Left lobe of liver (tissue), 2 donors: ENCODE measurements at regions not wholly inside any gene's neighbourhood (a gene's known extent, or its start where the extent isn't known, plus 50 kb on each side); places are given as distances from the start of the nearest gene placed in this dataset.
"Not testable (repeated sequence)": the region's sequence is repeated elsewhere in the genome, so short reads cannot be mapped to it uniquely, and the experiment has no call there.

Source experiments
- ATAC-seq: fragments of 200-7000 bp; cut with Tn5 transposase; one replicate; pipeline ENCODE4 v1.9.1; 2020; ENCODE audit warnings: mild to moderate bottlenecking, moderate library complexity
- DNase-seq: peaks from one replicate; pipeline ENCODE4 v3.0.0-alpha.2; 2020; ENCODE audit warnings: low spot score
- donor health status: DM: no; HTN: no; CAD: no; lungs with moderate emphysema.
- donor health status: DM: no; HTN: yes; CAD: no.

DNA sequence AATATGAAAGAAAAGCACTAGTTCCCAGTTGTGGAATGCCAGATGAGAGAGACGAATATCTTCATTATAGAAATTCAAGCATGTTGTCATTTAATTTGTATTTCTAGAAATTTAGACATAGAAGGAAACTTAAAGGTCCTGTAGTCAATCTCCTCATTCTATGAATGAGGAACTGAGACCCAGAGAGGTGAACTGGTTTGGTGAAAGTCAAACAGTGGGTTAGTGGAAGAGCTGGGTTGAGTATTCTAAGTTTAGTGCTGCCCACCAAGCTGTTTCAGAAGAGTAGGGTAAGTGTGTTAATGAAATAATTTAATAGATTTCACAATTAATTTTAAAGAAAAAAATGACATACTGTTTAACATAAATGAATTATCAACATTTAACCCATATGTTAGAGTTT, 655.2 kb downstream of the FAM133A start:
- DNase-seq, result no peak
- ATAC-seq, result no peak

DNA sequence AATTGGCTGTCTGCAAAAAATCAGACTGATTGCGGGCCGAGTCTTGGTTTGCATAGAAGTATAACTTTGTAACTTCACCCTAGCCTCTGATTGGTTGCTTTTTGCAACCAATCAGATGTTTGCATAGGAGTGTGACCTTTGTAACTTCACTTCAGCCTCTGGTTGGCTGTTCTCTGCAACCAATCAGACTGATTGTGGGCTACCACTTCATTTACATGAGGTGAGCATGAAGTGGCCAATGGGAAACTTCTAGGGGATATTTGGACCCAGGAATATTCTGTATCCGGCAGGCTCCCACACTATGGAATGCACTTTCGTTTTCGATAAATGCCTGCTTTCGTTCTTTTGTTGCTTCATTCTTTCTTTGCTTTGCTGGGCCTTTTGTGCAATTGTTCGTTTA, 667.7 kb downstream of the FAM133A start:
- DNase-seq, ATAC-seq: not testable (repeated sequence)

DNA sequence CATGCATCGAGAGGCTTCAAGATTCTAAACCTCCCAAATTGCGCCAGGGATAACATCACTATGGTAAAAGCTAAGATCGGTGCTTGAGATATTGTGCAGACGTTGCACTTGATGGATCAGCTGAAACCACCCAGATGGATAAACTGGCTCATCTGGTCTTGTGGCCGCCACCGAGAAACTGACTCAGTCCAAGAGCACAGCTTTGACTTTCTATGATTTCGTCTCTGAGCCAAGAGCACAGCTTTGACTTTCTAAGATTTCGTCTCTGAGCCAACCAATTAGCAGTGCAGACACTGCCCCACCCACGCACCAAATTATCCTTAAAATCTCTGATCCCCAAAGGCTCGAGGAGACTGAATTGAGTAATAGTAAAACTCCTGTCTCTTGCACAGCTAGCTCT, 687.2 kb downstream of the FAM133A start:
- ATAC-seq (no peak), DNase-seq (no peak)

DNA sequence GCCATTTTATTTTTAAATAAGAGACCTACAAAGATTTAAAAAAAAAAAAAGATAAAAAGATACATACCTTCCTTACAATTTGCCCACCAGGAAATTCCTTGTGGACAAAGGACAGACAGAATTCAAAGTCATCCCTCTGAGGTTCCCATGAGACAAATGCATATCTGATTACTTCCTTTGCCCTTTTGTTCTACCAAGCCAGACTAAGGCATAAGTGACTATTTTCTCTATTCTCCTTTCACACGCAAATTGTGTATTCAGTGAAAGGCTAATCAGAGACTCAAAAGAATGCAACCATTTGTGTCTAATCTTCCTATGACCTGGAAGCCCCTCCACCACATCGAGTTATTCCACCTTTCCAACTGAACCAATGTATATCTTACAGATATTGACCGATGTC, 691.7 kb downstream of the FAM133A start:
- ATAC-seq, result no peak
- no peak for DNase-seq

DNA sequence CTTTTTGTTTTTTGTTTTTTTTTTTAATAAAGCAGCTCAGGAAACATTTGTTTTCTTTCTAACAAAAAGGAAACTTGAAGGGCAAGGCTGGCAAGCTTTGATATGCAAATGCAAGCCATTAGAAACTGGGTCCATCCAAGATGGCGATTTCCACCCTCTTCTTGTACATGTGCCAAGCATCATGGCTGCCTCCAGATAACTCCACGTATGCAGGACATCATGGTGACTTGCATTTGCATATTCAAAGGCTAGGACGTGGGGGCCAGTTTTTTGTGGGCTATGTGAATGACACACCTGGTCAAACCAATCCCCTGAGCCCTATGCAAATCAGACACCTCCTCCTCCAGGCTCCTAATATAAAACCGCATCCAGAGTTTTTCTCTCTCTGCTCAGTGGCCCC, 692.6 kb downstream of the FAM133A start:
- ATAC-seq, result no peak

DNA sequence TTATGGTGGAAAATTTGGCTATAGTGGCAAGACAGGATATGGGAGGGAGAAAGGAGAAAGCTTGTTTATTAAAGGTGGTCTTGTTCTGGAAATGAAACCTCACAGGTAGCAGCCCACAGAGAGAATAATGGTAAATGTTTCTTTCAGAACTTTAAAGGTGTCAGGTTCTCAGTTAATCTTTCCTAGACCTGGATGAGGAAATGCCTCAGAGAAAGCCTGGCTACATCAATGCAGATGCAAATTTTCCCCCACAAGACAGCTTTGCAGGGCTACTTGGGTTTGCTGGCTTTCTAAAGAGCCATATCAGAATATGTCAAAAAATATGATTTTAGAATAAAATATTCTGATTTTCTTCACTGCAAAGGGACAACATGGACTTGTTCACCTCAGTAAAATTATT, 715.0 kb downstream of the FAM133A start:
- DNase-seq, result no peak
- ATAC-seq, result no peak

More for the DNA sequence above, 692.6 kb downstream of the FAM133A start:
- no peak for DNase-seq

DNA sequence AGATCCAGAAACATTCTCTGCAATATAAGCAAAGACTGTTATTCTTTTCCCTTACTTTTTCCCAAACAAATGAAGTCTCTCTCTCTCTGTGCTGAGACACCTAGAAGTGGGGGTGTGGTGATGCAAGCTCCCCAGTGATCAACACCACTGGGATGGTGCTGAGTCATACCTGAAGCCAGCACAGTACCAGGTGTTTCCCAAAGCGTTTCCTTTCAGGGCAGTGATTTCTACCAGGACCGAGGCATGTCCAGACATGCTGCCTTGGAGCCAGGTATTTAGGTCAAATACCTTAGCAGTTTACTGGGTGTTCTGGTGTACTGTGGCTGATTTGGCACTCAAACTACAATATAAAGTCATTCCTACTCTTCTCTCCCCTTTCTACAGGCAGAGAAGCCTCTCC, 726.5 kb downstream of the FAM133A start:
- ATAC-seq (no peak), DNase-seq (no peak)

DNA sequence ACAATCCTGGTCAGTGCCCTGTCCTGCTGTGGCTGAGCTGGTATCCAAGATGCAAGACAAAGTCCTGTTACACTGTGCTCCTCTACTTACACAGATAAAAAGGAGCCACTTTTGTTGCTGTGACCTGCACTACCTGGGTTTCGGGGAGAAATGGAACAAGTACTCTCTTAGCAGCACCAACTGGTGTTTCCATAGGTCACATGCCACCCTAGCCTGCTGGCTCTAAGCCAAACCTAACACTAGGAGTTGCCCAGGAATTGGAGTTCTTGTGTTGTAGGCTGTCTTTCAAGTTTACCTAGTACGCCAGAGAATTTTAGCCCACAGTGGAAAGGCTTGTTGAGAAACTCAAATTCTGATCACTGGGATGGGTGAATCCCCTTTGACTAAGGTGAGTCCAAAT, 727.4 kb downstream of the FAM133A start:
- ATAC-seq (no peak), DNase-seq (no peak)

DNA sequence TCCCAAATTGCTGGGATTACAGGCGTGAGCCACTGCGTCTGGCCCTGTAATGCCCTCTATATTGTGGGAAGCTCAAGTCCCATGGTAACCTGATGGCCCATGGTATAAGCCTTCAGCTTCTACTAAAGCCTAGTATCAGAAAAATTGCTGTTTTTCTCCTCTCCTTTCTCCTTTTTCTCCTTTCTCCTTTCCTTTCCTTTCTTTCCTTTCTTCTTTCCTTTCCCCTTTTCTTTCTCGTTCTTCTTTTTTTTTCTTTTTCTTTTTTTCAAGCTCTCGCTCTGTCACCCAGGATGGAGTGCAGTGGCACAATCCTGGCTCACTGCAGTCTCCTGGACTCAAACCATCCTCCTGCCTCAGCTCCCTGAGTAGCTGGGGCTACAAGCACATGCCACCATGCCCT, 740.7 kb downstream of the FAM133A start:
- no peak for DNase-seq
- ATAC-seq, result no peak

DNA sequence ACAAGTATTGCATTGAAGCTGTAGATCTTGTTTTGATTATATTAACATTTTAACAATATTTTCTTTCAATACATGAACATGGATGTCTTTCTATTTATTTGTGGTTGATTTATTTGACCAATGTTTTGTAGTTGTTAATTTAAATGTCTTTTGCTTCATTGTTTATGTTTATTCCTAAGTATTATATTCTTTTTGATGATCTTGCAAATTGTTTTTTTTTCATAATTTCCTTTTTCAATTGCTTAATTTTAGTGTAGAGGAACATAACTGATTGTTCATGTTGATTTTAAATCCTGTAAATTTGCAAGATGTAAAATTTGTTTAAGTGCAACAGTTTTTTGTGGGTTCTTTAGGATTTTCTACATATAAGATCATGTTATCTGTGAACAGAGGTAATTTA, 744.1 kb downstream of the FAM133A start:
- ATAC-seq (no peak), DNase-seq (no peak)

DNA sequence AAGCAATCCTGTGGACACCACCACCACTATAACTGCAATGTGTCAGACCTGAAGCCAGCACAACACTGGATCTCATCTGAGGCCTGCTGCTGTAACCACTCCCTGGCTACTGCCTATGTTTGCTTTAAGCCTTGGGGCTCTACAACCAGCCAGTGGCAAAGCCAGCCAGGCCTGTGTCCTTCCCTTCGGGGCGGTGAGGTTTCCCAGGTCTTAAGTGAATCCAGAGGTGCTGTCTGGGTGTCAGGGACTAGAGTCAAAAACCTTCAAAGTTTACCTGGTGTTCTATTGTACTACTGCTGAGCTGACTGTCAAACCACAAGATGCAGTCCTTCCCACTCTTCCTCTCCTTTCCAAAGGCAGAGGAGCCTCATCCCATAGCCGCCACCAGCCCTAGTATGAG, 750.5 kb downstream of the FAM133A start:
- ATAC-seq (no peak), DNase-seq (no peak)

DNA sequence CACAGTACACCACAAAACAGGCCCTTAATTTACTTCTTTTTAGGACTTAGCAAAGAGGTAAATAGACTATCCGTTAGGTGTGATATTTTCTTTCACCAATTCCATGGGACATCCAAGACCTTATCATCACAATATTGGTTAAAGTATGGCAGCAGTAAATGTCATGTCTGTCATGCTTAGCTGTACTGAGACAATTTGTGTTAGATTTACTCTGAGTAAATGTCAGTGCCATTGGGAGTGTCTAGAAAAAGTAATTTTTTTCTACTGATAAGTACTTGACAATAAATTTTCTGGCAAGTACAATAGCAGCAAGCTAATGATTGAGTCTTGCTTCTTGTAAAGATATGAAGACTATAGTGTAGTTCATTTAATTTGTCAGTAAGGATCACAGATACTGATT, 756.1 kb downstream of the FAM133A start:
- DNase-seq (no peak), ATAC-seq (no peak)

DNA sequence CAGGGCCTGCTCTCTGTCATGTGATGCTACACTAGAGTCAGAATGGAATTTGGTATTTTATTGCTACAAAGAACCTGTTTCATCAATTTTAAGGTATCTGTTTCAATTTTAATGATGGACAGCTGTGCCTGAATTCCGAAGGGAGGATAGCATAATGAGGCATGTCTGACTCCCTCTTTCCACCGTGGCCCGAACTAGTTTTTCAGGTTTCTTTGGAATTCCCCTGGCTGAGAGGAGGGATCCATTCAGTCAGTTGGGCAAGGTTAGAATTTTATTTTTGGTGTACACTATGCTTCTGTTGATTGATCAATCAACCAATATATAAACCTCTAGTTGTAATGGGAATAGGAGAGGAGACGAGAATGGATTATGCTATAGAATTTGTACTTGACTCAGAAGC, 761.8 kb downstream of the FAM133A start:
- no peak for DNase-seq
- ATAC-seq, result no peak

DNA sequence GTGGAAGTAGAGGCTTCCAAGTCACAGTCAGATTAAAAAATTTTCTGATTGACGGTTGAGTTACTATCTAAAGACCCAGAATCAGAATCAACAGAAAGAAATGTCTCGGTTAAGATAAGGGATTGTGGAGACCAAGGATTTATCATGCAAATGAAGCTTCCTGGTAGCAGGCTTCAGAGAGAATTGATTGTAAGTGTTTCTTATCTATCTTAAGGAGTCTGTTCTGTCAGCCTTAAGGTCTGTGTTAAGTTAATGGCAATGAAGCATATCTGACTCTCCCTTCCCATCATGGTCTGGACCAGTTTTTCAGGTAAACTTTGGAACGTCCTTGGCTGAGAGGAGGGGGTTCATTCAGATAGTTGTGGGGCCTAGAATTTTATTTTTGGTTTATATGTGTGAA, 780.2 kb downstream of the FAM133A start:
- DNase-seq (no peak), ATAC-seq (no peak)

DNA sequence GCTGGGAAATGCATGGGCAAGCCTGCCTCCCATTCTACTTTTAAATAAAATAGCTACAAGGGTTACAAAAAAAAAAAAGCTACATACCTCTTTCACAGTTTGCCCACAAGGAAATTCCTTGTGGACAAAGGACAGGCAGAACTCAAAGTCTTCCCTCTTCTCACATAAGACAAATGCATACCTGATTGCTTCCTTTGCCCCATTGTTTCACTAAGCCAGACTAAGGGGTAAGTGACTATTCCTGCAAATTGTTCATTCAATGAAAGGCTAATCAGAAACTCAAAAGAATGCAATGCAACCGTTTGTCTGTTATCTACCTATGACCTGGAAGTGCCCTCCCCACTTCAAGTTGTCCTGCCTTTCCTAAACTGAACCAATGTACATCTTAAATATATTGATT, 780.6 kb downstream of the FAM133A start:
- ATAC-seq, result no peak
- DNase-seq, result no peak

DNA sequence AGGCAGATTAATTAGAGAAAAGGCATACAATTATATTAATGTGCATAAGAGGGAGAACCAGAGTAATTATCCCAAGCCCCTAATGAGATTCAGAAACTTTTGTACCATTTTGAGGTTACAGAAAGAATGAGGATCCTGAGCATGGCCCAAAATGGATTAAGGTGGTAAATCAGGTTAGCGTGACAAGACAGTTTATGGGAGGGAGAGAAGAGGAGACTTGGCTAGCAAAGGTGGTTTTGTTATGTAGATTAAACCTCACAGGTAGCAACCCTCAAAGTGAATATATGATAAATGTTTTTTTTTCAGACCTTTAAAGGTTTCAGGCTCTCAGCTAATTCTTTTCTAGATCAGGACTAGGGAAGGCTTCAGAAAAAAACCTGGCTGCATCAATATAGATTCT, 781.8 kb downstream of the FAM133A start:
- DNase-seq (no peak), ATAC-seq (no peak)

DNA sequence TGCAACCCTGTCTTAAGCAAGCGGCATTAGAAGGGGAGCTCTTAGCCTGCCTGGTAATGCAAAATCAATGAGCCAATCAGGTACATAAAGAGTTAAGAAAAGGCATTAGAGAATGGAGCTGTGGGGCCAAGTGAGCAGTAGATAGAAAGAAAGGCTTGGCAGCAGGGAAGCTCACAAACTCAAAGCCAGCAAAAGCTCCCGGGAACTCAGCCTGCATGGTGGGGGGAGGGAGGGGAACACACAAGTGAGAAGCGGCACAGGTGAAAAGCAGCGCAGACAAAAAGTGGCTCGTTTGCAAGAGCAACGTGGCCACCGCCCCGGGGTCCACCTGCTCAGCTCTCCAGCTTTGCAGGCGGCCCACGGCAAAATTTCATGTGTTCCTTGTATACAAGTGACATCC, 818.5 kb downstream of the FAM133A start:
- no peak for ATAC-seq
- no peak for DNase-seq

DNA sequence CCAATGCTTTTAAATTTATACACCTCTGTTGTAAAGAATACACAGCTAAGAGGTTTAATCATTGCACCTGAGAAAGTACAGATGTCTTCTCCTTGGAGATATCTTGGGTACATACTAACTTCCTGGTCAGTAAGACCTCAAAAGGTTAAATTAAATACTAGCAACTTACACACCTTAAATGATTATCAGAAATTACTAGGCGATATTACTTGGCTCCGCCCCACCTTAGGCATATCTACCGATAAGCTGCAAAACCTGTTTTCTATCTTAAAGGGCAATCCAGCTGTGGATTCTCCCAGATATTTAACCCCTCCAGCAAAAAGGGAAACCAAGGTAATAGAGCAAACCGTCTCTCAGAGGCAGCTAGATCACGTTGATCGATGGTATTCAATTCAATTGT, 819.4 kb downstream of the FAM133A start:
- DNase-seq (no peak), ATAC-seq (no peak)

DNA sequence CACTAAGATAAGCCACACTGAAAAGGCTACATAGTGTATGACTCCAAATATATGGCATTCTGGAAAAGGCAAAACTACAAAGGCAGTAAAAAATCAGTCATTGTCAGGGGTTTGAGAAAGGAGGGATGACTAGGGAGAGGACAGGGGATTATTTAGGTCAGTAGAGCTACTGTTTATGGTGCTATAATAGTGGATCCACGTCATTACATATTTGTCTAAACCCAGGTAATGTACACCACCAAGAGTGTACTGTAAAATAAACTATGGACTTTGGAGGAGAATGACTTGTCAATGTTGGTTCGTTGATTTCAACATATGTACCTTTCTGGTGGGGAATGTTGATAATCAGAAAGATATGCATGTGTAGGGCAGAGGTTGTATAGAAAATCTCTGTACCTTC, 837.6 kb downstream of the FAM133A start:
- DNase-seq (no peak), ATAC-seq (no peak)

DNA sequence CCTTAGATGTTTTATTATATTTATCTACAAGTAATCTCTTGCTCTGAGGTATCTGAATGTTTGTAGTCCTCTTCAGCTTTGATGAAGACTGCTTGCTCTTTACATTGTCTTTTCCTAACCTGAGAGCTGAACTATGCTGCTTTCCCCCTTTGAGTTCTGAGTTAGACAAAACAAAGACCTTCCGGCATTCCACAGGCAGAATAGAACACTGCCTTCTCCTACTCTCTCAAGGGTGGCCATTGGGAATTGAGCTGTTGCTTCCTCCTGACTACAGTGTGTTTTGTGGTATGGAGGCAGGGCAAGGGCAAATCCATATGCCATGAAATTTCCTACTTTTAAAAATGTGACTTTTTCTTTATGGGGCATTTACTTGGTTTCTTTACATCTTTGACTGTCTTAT, 841.0 kb downstream of the FAM133A start:
- ATAC-seq, result no peak
- no peak for DNase-seq

DNA sequence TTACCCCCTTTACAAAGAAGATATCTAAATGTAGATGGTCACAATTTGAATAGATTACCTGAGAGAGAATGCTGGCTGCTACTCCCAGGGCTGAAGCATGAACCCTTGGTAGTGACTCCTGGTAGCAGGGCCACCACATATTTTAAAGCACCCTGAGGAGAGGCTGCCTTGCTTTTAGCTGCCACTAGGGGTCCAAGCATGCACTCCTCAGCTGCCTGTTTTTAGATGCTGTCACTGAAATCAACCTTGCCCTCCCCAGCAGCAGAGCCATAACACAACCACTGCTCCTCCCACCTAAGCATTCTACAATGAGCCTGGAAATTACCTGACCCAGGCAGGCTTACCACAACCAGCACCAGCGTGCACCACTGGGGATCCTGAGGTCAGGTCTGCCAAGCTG, 850.9 kb downstream of the FAM133A start:
- ATAC-seq (no peak), DNase-seq (no peak)

DNA sequence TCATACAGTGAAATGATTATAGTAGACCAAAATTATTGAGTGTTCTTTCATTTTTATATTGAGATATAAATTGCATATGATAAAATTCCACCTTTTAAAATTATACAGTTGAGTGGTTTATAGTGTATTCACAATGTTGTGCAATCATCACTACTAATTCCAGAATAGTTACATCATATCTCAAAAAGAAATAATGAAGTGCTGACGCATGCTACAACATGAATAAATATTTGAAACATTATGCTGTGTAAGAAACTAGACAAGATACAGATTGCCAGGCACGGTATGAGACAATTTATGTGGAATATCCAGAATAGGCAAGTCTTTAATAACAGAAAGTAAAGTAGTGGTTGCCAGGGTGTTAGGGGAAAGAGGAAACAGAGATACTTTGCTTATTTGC, 871.7 kb downstream of the FAM133A start:
- DNase-seq (no peak), ATAC-seq (no peak)

DNA sequence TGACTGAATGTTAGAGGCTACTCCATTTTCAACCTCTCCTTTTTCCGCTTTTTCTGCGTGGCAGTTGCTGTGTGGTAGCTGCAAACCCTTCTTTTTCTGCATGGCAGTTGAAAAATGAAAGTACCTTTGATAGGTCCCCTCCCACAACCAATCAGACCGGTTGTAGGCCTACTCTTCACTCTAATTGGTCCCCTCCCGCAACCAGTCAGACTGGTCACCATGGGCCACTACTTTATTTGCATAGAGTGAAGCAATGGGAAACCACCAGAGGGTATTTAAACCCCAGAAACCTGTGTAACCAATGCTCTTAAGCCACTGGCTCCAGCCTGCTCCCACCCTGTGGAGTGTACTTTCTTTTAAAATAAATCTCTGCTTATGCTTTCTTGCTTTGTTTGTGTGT, 877.8 kb downstream of the FAM133A start:
- no peak for ATAC-seq
- no peak for DNase-seq

DNA sequence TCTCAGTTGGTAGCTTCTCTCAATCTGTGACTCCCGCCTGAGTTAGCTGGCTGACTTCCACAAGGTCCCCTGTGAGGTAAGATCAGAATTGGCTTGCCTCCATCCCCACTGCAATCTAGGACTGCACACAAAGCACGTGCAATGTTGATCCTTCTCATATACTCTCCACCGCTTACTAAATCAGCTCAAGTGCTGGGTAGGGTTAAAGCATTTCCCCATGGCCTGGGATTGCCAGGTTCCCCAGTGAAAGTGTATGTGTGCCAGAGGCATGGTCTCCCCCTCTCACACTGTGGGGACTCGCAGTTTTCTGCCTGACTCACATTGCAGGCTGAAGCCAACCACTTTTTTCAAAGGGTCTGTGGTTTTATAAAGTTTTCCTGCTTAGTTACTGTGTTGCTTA, 886.9 kb downstream of the FAM133A start:
- ATAC-seq, result no peak
- DNase-seq, result no peak
